ENCODE measurements at regions not wholly inside any gene's neighbourhood (a gene's known extent, or its start where the extent isn't known, plus 50 kb on each side); places are given as distances from the start of the nearest gene placed in this dataset.

- no peak overlapping the region for H3K4me2 ChIP-seq
- no peaks in the 10 kb centered on the region for H3K79me2 ChIP-seq (ENCODE audit: insufficient read depth, low read depth)
- H3K36me3 ChIP-seq (ENCODE audit: insufficient read depth): no peaks in the 10 kb centered on the region
- no peak overlapping the region for H2AFZ ChIP-seq (ENCODE audit: low read depth)
- H3K4me1 ChIP-seq (ENCODE audit: low read depth, poor library complexity, severe bottlenecking): no peaks in the 10 kb centered on the region
- H3K4me3 ChIP-seq (IDR thresholded peaks at IDR 0.05; ENCODE audit: insufficient read depth, low read depth, low read length): no peak overlapping the region
- H3K9ac ChIP-seq: no peak overlapping the region
- TF ChIP-seq CTCF (conservative IDR thresholded peaks at IDR 0.05; ENCODE audit: low read depth, low read length): no peak
- H3K27ac ChIP-seq: no peak overlapping the region
- no peaks in the 10 kb centered on the region for H3K27me3 ChIP-seq (ENCODE audit: insufficient read depth, low read depth)
- no peaks in the 10 kb centered on the region for H4K20me1 ChIP-seq (ENCODE audit: insufficient read depth)
Measured at GRCh38 chr9:3698076-3698475, 172.3 kb upstream of the RFX3 start.

DNA sequence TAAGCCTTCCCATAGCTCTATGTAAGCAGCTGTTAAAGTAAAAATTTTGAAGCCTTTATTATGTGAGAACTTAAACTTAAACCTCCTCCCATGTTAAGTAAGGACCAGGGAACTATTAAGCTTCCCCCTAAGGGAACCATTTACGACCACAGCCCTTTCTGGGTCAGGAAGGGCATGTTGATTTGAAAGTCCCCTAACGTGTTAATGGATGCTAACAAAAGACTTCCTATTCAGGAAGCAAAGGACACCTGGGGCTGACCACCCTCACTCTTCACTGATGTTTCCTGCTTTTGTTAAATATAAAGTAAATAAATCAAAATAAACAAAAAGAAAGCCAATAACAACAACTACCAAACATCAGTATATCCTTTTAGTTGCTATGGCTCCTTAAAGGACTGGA is 170.6 kb upstream of the RFX3 start:
- Histone ChIP-seq H2AFZ (ENCODE audit: low read depth) (no peak overlapping the region), H3K27ac (no peak overlapping the region), H4K20me1 (ENCODE audit: insufficient read depth) (no peaks in the 10 kb centered on the region), H3K4me3 (IDR thresholded peaks at IDR 0.05; ENCODE audit: insufficient read depth, low read depth, low read length) (no peak overlapping the region), H3K79me2 (ENCODE audit: insufficient read depth, low read depth) (no peaks in the 10 kb centered on the region), H3K9ac (no peak overlapping the region), H3K27me3 (ENCODE audit: insufficient read depth, low read depth) (no peaks in the 10 kb centered on the region), H3K4me1 (ENCODE audit: low read depth, poor library complexity, severe bottlenecking) (no peaks in the 10 kb centered on the region), H3K36me3 (ENCODE audit: insufficient read depth) (no peaks in the 10 kb centered on the region), H3K4me2 (no peak overlapping the region)
- no peak for TF ChIP-seq CTCF (conservative IDR thresholded peaks at IDR 0.05; ENCODE audit: low read depth, low read length)

DNA sequence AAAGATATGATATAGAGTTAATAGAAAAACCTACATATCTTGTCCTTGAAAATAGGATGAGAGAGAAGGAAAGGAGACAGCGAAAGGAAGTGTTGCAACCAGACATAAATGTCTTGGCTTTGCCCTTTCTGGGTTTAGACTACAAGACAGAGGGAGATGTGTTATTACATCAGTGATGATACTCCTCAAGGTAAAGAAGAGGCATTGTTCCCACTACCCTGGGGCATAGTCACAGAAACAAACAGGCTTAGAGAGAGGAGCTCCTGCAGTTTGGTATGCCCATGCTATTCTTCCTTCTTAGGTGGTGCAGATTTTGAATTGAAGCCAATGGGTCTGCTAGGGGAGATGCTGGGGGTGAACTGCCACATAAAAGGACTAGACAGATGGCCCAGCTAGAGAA is 166.8 kb upstream of the RFX3 start:
- no peak for TF ChIP-seq CTCF (conservative IDR thresholded peaks at IDR 0.05; ENCODE audit: low read depth, low read length)
- Histone ChIP-seq H3K27me3 (ENCODE audit: insufficient read depth, low read depth) (no peaks in the 10 kb centered on the region), H3K4me2 (no peak overlapping the region), H2AFZ (ENCODE audit: low read depth) (no peak overlapping the region), H3K36me3 (ENCODE audit: insufficient read depth) (no peaks in the 10 kb centered on the region), H4K20me1 (ENCODE audit: insufficient read depth) (no peaks in the 10 kb centered on the region), H3K4me3 (IDR thresholded peaks at IDR 0.05; ENCODE audit: insufficient read depth, low read depth, low read length) (no peak overlapping the region), H3K27ac (no peak overlapping the region), H3K79me2 (ENCODE audit: insufficient read depth, low read depth) (no peaks in the 10 kb centered on the region), H3K9ac (no peak overlapping the region), H3K4me1 (ENCODE audit: low read depth, poor library complexity, severe bottlenecking) (no peaks in the 10 kb centered on the region)

- H3K4me3 ChIP-seq (IDR thresholded peaks at IDR 0.05; ENCODE audit: insufficient read depth, low read depth, low read length): no peak overlapping the region
- TF ChIP-seq CTCF (conservative IDR thresholded peaks at IDR 0.05; ENCODE audit: low read depth, low read length): no peak
- H4K20me1 ChIP-seq (ENCODE audit: insufficient read depth): no peaks in the 10 kb centered on the region
- no peaks in the 10 kb centered on the region for H3K79me2 ChIP-seq (ENCODE audit: insufficient read depth, low read depth)
- H3K36me3 ChIP-seq (ENCODE audit: insufficient read depth): no peaks in the 10 kb centered on the region
- no peaks in the 10 kb centered on the region for H3K4me1 ChIP-seq (ENCODE audit: low read depth, poor library complexity, severe bottlenecking)
- H2AFZ ChIP-seq (ENCODE audit: low read depth): no peak overlapping the region
- H3K9ac ChIP-seq: no peak overlapping the region
- no peaks in the 10 kb centered on the region for H3K27me3 ChIP-seq (ENCODE audit: insufficient read depth, low read depth)
- no peak overlapping the region for H3K27ac ChIP-seq
- no peak overlapping the region for H3K4me2 ChIP-seq
Measured at GRCh38 chr9:3689555-3689954, 163.8 kb upstream of the RFX3 start.

GRCh38 chr9:3687145-3687544 is 161.3 kb upstream of the RFX3 start:
- no peak overlapping the region for H3K4me2 ChIP-seq
- no peak overlapping the region for H3K27ac ChIP-seq
- TF ChIP-seq CTCF (conservative IDR thresholded peaks at IDR 0.05; ENCODE audit: low read depth, low read length): no peak
- H3K36me3 ChIP-seq (ENCODE audit: insufficient read depth): no peaks in the 10 kb centered on the region
- H3K4me3 ChIP-seq (IDR thresholded peaks at IDR 0.05; ENCODE audit: insufficient read depth, low read depth, low read length): no peak overlapping the region
- H3K9ac ChIP-seq: no peak overlapping the region
- H3K27me3 ChIP-seq (ENCODE audit: insufficient read depth, low read depth): no peaks in the 10 kb centered on the region
- H3K79me2 ChIP-seq (ENCODE audit: insufficient read depth, low read depth): no peaks in the 10 kb centered on the region
- H2AFZ ChIP-seq (ENCODE audit: low read depth): no peak overlapping the region
- no peaks in the 10 kb centered on the region for H4K20me1 ChIP-seq (ENCODE audit: insufficient read depth)
- H3K4me1 ChIP-seq (ENCODE audit: low read depth, poor library complexity, severe bottlenecking): no peaks in the 10 kb centered on the region
